ENCODE measurements at regions not wholly inside any gene's neighbourhood (a gene's known extent, or its start where the extent isn't known, plus 50 kb on each side); places are given as distances from the start of the nearest gene placed in this dataset.

- DNase-seq: no peak
Measured at GRCh38 chr9:90290716-90291485, 351.7 kb downstream of the DIRAS2 start.

GRCh38 chr9:90296539-90296938 lies 346.1 kb downstream of the DIRAS2 start:
- peak; percentile 27 to 79 for DNase-seq

- DNase-seq: peak in 1 of 2 experiments; percentile 21
Measured at GRCh38 chr9:90299968-90300367, 342.7 kb downstream of the DIRAS2 start.

GRCh38 chr9:90300611-90301276 lies 341.9 kb downstream of the DIRAS2 start:
- DNase-seq: no peak

- DNase-seq: peak in 1 of 2 experiments; percentile 24
Measured at GRCh38 chr9:90301277-90301653, 341.4 kb downstream of the DIRAS2 start.

- no peak for DNase-seq
Measured at GRCh38 chr9:90303655-90304054, 339.0 kb downstream of the DIRAS2 start.

GRCh38 chr9:90306158-90306557 lies 336.5 kb downstream of the DIRAS2 start:
- no peak for DNase-seq

GRCh38 chr9:90307167-90307833 lies 335.3 kb downstream of the DIRAS2 start:
- peak; percentile 50 to 53 for DNase-seq

GRCh38 chr9:90307891-90308290 lies 334.7 kb downstream of the DIRAS2 start:
- DNase-seq: no peak

- no peak for DNase-seq
Measured at GRCh38 chr9:90308691-90309090, 333.9 kb downstream of the DIRAS2 start.

- DNase-seq: no peak
Measured at GRCh38 chr9:90309809-90310520, 332.7 kb downstream of the DIRAS2 start.

- no peak for DNase-seq
Measured at GRCh38 chr9:90310521-90310876, 332.1 kb downstream of the DIRAS2 start.

- DNase-seq: no peak
Measured at GRCh38 chr9:90311811-90312210, 330.8 kb downstream of the DIRAS2 start.

- no peak for DNase-seq
Measured at GRCh38 chr9:90322296-90322695, 320.3 kb downstream of the DIRAS2 start.

- no peak for DNase-seq
Measured at GRCh38 chr9:90325913-90326653, 316.5 kb downstream of the DIRAS2 start.

- no peak for DNase-seq
Measured at GRCh38 chr9:90330231-90330630, 312.4 kb downstream of the DIRAS2 start.

GRCh38 chr9:90331826-90332575 lies 310.6 kb downstream of the DIRAS2 start:
- no peak for DNase-seq

- DNase-seq: no peak
Measured at GRCh38 chr9:90333226-90333625, 309.4 kb downstream of the DIRAS2 start.

- no peak for DNase-seq
Measured at GRCh38 chr9:90340421-90340820, 302.2 kb downstream of the DIRAS2 start.

GRCh38 chr9:90342607-90343006 lies 300.0 kb downstream of the DIRAS2 start:
- no peak for DNase-seq

- no peak for DNase-seq
Measured at GRCh38 chr9:90343366-90343765, 299.3 kb downstream of the DIRAS2 start.

- DNase-seq: no peak
Measured at GRCh38 chr9:90343991-90344390, 298.6 kb downstream of the DIRAS2 start.

Data from NCI-H524 (cell line).